ENCODE measurements at regions not wholly inside any gene's neighbourhood (a gene's known extent, or its start where the extent isn't known, plus 50 kb on each side); places are given as distances from the start of the nearest gene placed in this dataset.

GRCh38 chr5:36403632-36404311, 102.1 kb upstream of the RANBP3L start:
- TF ChIP-seq POLR2A (IDR thresholded peaks at IDR 0.05; ENCODE audit: low read length) (no peak), GATA1 (IDR thresholded peaks at IDR 0.05; ENCODE audit: low read depth, low read length) (no peak)
